Gastroesophageal sphincter (tissue), 4 donors: ENCODE measurements at regions not wholly inside any gene's neighbourhood (a gene's known extent, or its start where the extent isn't known, plus 50 kb on each side); places are given as distances from the start of the nearest gene placed in this dataset.
"Not testable (repeated sequence)": the region's sequence is repeated elsewhere in the genome, so short reads cannot be mapped to it uniquely, and the experiment has no call there.

ENCODE experiments used
- ATAC-seq: fragments of 150-250 bp; one replicate; pipeline ENCODE4 v1.9.1; 2016; ENCODE audit warnings: mild to moderate bottlenecking, moderate library complexity
- H3K27ac ChIP-seq, 4 donors: fragments of 200-600 bp; sonication (generic) in 3 of 4; 1 replicate in 3 of 4; 2 replicates in 1 of 4; pipeline ENCODE4 v1.5.1; 2016 to 2019
- H3K27me3 ChIP-seq: fragments of 200-600 bp; sonication (generic); one replicate; pipeline ENCODE4 v1.5.1; 2019
- H3K36me3 ChIP-seq, 2 donors: fragments of 200-600 bp; sonication (generic); one replicate each; pipeline ENCODE4 v1.5.1; 2019; ENCODE audit warnings: control low read depth in 1 of 2
- H3K4me1 ChIP-seq, 3 donors: fragments of 200-600 bp; sonication (generic); 1 replicate in 2 of 3; 2 replicates in 1 of 3; pipeline ENCODE4 v1.5.1; 2016 to 2019; ENCODE audit warnings: control low read depth in 2 of 3
- H3K4me3 ChIP-seq, 2 donors: fragments of 200-600 bp; sonication (generic); one replicate each; pipeline ENCODE4 v1.5.1; 2019; ENCODE audit warnings: mild to moderate bottlenecking in 1 of 2, moderate library complexity in 1 of 2
- H3K9me3 ChIP-seq, 3 donors: fragments of 200-600 bp; sonication (generic); one replicate each; pipeline ENCODE4 v1.5.1; 2017 to 2019; ENCODE audit warnings: control low read depth in 2 of 3
- EP300 ChIP-seq: sonication (generic); formaldehyde crosslinking; IDR thresholded peaks from one replicate; pipeline ENCODE4 v1.6.1; 2017; ENCODE audit warnings: antibody characterized with exemption, mild to moderate bottlenecking
- POLR2A ChIP-seq, 2 donors: fragments of 450-650 bp; IDR thresholded peaks; one replicate each; pipeline ENCODE4 v1.6.1; 2017; ENCODE audit warnings: antibody characterized with exemption in 2 of 2, mild to moderate bottlenecking in 2 of 2, moderate library complexity in 1 of 2
- POLR2AphosphoS5 ChIP-seq: sonication (generic); formaldehyde crosslinking; IDR thresholded peaks from one replicate; pipeline ENCODE4 v1.6.1; 2017; ENCODE audit warnings: antibody characterized with exemption
- WGBS, 2 donors: methylation state at CpG; one replicate each; pipeline ENCODE4 v1.1.5; 2018; ENCODE audit warnings: low coverage in 1 of 2; 5-methylcytosine and 5-hydroxymethylcytosine counted together
- TF ChIP-seq, protein P1 (sequence below), 4 experiments: fragments of 200-600 bp in 2 of 4; fragments of 450-650 bp in 2 of 4; sonication (generic) in 1 of 4; IDR thresholded peaks; one replicate each; pipeline ENCODE4 v1.5.1; 2017 to 2019; ENCODE audit warnings: antibody characterized with exemption in 4 of 4, mild to moderate bottlenecking in 2 of 4, moderate library complexity in 2 of 4

- Histone ChIP-seq H3K9me3 (peaks cover 0 to 5% (median 0%) of the 10 kb centered on the region in 3 donors), H3K36me3 (no peaks in the 10 kb centered on the region), H3K27ac (no peak overlapping the region), H3K4me1 (no peaks in the 10 kb centered on the region), H3K27me3 (no peaks in the 10 kb centered on the region), H3K4me3 (no peak overlapping the region)
- TF ChIP-seq POLR2AphosphoS5 (no peak), EP300 (no peak), POLR2A (IDR thresholded peaks at IDR 0.05) (no peak)
- TF ChIP-seq, protein P1, sequence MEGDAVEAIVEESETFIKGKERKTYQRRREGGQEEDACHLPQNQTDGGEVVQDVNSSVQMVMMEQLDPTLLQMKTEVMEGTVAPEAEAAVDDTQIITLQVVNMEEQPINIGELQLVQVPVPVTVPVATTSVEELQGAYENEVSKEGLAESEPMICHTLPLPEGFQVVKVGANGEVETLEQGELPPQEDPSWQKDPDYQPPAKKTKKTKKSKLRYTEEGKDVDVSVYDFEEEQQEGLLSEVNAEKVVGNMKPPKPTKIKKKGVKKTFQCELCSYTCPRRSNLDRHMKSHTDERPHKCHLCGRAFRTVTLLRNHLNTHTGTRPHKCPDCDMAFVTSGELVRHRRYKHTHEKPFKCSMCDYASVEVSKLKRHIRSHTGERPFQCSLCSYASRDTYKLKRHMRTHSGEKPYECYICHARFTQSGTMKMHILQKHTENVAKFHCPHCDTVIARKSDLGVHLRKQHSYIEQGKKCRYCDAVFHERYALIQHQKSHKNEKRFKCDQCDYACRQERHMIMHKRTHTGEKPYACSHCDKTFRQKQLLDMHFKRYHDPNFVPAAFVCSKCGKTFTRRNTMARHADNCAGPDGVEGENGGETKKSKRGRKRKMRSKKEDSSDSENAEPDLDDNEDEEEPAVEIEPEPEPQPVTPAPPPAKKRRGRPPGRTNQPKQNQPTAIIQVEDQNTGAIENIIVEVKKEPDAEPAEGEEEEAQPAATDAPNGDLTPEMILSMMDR (IDR thresholded peaks at IDR 0.05) = no peak
- ATAC-seq = no peak
Measured at GRCh38 chr4:135927651-135928050, 1604.6 kb downstream of the PCDH18 start.

GRCh38 chr4:135921081-135921480 is 1611.2 kb downstream of the PCDH18 start:
- H3K4me3 ChIP-seq = no peak overlapping the region
- no peaks in the 10 kb centered on the region for H3K36me3 ChIP-seq
- H3K27me3 ChIP-seq = no peaks in the 10 kb centered on the region
- ATAC-seq = no peak
- H3K9me3 ChIP-seq = no peaks in the 10 kb centered on the region
- no peak for TF ChIP-seq POLR2AphosphoS5
- TF ChIP-seq, protein P1 (IDR thresholded peaks at IDR 0.05) = no peak
- TF ChIP-seq POLR2A (IDR thresholded peaks at IDR 0.05) = no peak
- TF ChIP-seq EP300 = no peak
- no peak overlapping the region for H3K27ac ChIP-seq
- H3K4me1 ChIP-seq = no peaks in the 10 kb centered on the region

- H3K4me1 ChIP-seq = no peaks in the 10 kb centered on the region
- no peak overlapping the region for H3K27ac ChIP-seq
- no peaks in the 10 kb centered on the region for H3K9me3 ChIP-seq
- 47 to 67% methylated on average over 1 of the region's 1 CpG for WGBS, 2 donors
- no peaks in the 10 kb centered on the region for H3K27me3 ChIP-seq
- no peak overlapping the region for H3K4me3 ChIP-seq
- ATAC-seq = no peak
- TF ChIP-seq EP300 (no peak), POLR2A (IDR thresholded peaks at IDR 0.05) (no peak), POLR2AphosphoS5 (no peak)
- TF ChIP-seq, protein P1 (IDR thresholded peaks at IDR 0.05) = no peak
- no peaks in the 10 kb centered on the region for H3K36me3 ChIP-seq
Measured at GRCh38 chr4:135917011-135917410, 1615.3 kb downstream of the PCDH18 start.

DNA sequence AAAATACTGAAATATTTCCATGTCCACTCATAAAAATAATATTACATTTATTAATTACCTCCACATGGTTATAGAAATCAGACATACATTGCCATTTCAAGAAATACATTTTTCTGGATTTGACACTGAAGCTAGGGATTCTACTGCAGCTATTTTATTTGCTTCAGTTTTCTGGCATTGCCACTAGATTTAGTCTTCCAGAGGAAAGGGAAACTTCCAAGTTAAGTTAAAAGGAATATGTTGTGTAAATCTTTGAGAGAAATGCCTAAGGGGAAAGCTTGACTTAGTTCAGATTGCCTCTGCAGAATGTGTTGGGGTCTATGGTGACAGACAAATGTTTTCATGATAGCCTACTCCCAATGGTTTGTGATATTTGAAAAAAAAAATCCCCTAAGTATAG is 1631.3 kb downstream of the PCDH18 start:
- no peak for ATAC-seq
- no peak for TF ChIP-seq EP300
- TF ChIP-seq, protein P1 (IDR thresholded peaks at IDR 0.05) = no peak
- no peak for TF ChIP-seq POLR2A (IDR thresholded peaks at IDR 0.05)
- no peak for TF ChIP-seq POLR2AphosphoS5
- no peaks in the 10 kb centered on the region for H3K36me3 ChIP-seq
- H3K4me3 ChIP-seq = no peak overlapping the region
- no peaks in the 10 kb centered on the region for H3K27me3 ChIP-seq
- H3K9me3 ChIP-seq = peaks cover 0 to 2% (median 0%) of the 10 kb centered on the region in 3 donors
- H3K4me1 ChIP-seq = no peaks in the 10 kb centered on the region
- H3K27ac ChIP-seq = no peak overlapping the region

GRCh38 chr4:135864304-135864703 is 1662.7 kb upstream of the PABPC4L start:
- not testable (repeated sequence) for H3K27ac ChIP-seq

GRCh38 chr4:135840781-135841180 is 1639.2 kb upstream of the PABPC4L start:
- TF ChIP-seq POLR2AphosphoS5 (no peak), POLR2A (IDR thresholded peaks at IDR 0.05) (no peak), EP300 (no peak)
- TF ChIP-seq, protein P1 (IDR thresholded peaks at IDR 0.05) = no peak
- WGBS, 2 donors = 80 to 92% methylated on average over 2 of the region's 2 CpGs
- Histone ChIP-seq H3K4me1 (no peaks in the 10 kb centered on the region), H3K36me3 (no peaks in the 10 kb centered on the region), H3K9me3 (no peaks in the 10 kb centered on the region), H3K4me3 (no peak overlapping the region), H3K27me3 (no peaks in the 10 kb centered on the region), H3K27ac (no peak overlapping the region)
- no peak for ATAC-seq

More at GRCh38 chr4:135864304-135864703, 1662.7 kb upstream of the PABPC4L start:
- H3K36me3 ChIP-seq, H3K4me1 ChIP-seq, H3K9me3 ChIP-seq, H3K27me3 ChIP-seq, H3K4me3 ChIP-seq, ATAC-seq: not testable (repeated sequence)
- 26% methylated on average over 4 to 10 of the region's 10 CpGs for WGBS, 2 donors
